ENCODE measurements at regions not wholly inside any gene's neighbourhood (a gene's known extent, or its start where the extent isn't known, plus 50 kb on each side); places are given as distances from the start of the nearest gene placed in this dataset.
A peak's percentile ranks its signal among the peaks of the same experiment; 100 is the strongest.

GRCh38 chrX:13196782-13197181 lies 123.1 kb downstream of the ATXN3L start:
- Histone ChIP-seq H3K9me3 (ENCODE audit: low read length) (no peaks in the 10 kb centered on the region), H3K4me2 (ENCODE audit: low read length) (no peak overlapping the region), H3K27ac (ENCODE audit: low read length) (no peak overlapping the region), H3K4me1 (ENCODE audit: insufficient read depth, low read length) (peaks cover 35% of the 10 kb centered on the region), H2AFZ (ENCODE audit: low read length) (no peak overlapping the region), H3K9ac (ENCODE audit: low read length) (no peak overlapping the region), H4K20me1 (ENCODE audit: low read length) (no peaks in the 10 kb centered on the region), H3K79me2 (ENCODE audit: low read length) (no peaks in the 10 kb centered on the region), H3K27me3 (ENCODE audit: low read length) (no peaks in the 10 kb centered on the region), H3K9me2 (replicated peaks; ENCODE audit: low read length) (no peaks in the 10 kb centered on the region), H3K4me3 (ENCODE audit: low read length) (no peak overlapping the region), H3K36me3 (ENCODE audit: low read depth, low read length) (no peaks in the 10 kb centered on the region), H3F3A (ENCODE audit: low read length, unreplicated experiment) (peaks cover 3% of the 10 kb centered on the region)
- no TSS peak for BruUV-seq (replicated peaks)
- ChIA-PET CTCF (no interaction called here), POLR2A (ENCODE audit: unreplicated experiment) (no interaction called here)
- TF ChIP-seq EZH2 (IDR thresholded peaks at IDR 0.05; ENCODE audit: low read length, unreplicated experiment), result no peak
- TF ChIP-seq CTCF (conservative IDR thresholded peaks at IDR 0.05; ENCODE audit: low read depth, low read length), result no peak
- no peak for TF ChIP-seq EZH2phosphoT487 (IDR thresholded peaks at IDR 0.05; ENCODE audit: borderline replicate concordance, low read length)
- intact Hi-C loops (cut with micrococcal nuclease), result no loop called here
- DNase-seq (no peak), ATAC-seq (no peak)

GRCh38 chrX:13195340-13195739 lies 124.5 kb downstream of the ATXN3L start:
- Histone ChIP-seq H3K9me3 (ENCODE audit: low read length) (no peaks in the 10 kb centered on the region), H2AFZ (ENCODE audit: low read length) (no peak overlapping the region), H3F3A (ENCODE audit: low read length, unreplicated experiment) (peaks cover 3% of the 10 kb centered on the region), H3K4me1 (ENCODE audit: insufficient read depth, low read length) (peaks cover 40% of the 10 kb centered on the region), H3K9me2 (replicated peaks; ENCODE audit: low read length) (no peaks in the 10 kb centered on the region), H3K4me3 (ENCODE audit: low read length) (no peak overlapping the region), H3K36me3 (ENCODE audit: low read depth, low read length) (no peaks in the 10 kb centered on the region), H3K79me2 (ENCODE audit: low read length) (no peaks in the 10 kb centered on the region), H3K9ac (ENCODE audit: low read length) (peak overlapping the region; percentile 25; the same call in 1 of the 2 replicates), H3K27ac (ENCODE audit: low read length) (peak overlapping the region; percentile 86), H3K4me2 (ENCODE audit: low read length) (no peak overlapping the region), H3K27me3 (ENCODE audit: low read length) (no peaks in the 10 kb centered on the region), H4K20me1 (ENCODE audit: low read length) (no peaks in the 10 kb centered on the region)
- DNase-seq (no peak), ATAC-seq (no peak)
- no TSS peak for BruUV-seq (replicated peaks)
- CTCF ChIA-PET, result no interaction called here
- intact Hi-C loops (cut with micrococcal nuclease), result no loop called here
- TF ChIP-seq EZH2 (IDR thresholded peaks at IDR 0.05; ENCODE audit: low read length, unreplicated experiment) (no peak), CTCF (conservative IDR thresholded peaks at IDR 0.05; ENCODE audit: low read depth, low read length) (no peak), EZH2phosphoT487 (IDR thresholded peaks at IDR 0.05; ENCODE audit: borderline replicate concordance, low read length) (no peak)
- POLR2A ChIA-PET (ENCODE audit: unreplicated experiment), result no interaction called here

GRCh38 chrX:13194291-13195103 lies 125.4 kb downstream of the ATXN3L start:
- ChIA-PET POLR2A (ENCODE audit: unreplicated experiment) (interaction anchor here (0.6 kb wide), 1 partner anchor 26 kb away, joined by 3 read pairs; no protein-coding TSS in a partner anchor), CTCF (interaction anchor here (0.9 kb wide), 1 partner anchor 312 kb away, joined by 3 read pairs; no protein-coding TSS in a partner anchor)
- Histone ChIP-seq H3K36me3 (ENCODE audit: low read depth, low read length) (no peaks in the 10 kb centered on the region), H3K27me3 (ENCODE audit: low read length) (no peaks in the 10 kb centered on the region), H3K9ac (ENCODE audit: low read length) (peak overlapping the region; percentile 25; the same call in 1 of the 2 replicates), H2AFZ (ENCODE audit: low read length) (no peak overlapping the region), H3F3A (ENCODE audit: low read length, unreplicated experiment) (peaks cover 3% of the 10 kb centered on the region), H3K4me1 (ENCODE audit: insufficient read depth, low read length) (peaks cover 48% of the 10 kb centered on the region), H4K20me1 (ENCODE audit: low read length) (no peaks in the 10 kb centered on the region), H3K9me3 (ENCODE audit: low read length) (no peaks in the 10 kb centered on the region), H3K4me2 (ENCODE audit: low read length) (peak overlapping the region; percentile 50), H3K79me2 (ENCODE audit: low read length) (no peaks in the 10 kb centered on the region), H3K27ac (ENCODE audit: low read length) (peak overlapping the region; percentile 86), H3K4me3 (ENCODE audit: low read length) (no peak overlapping the region), H3K9me2 (replicated peaks; ENCODE audit: low read length) (no peaks in the 10 kb centered on the region)
- DNase-seq (peak; percentile 70), ATAC-seq (peak; percentile 61)
- no TSS peak for BruUV-seq (replicated peaks)
- TF ChIP-seq EZH2 (IDR thresholded peaks at IDR 0.05; ENCODE audit: low read length, unreplicated experiment) (no peak), CTCF (conservative IDR thresholded peaks at IDR 0.05; ENCODE audit: low read depth, low read length) (no peak), EZH2phosphoT487 (IDR thresholded peaks at IDR 0.05; ENCODE audit: borderline replicate concordance, low read length) (no peak)
- intact Hi-C loops (cut with micrococcal nuclease), result loop anchor here (5.0 kb wide), 2 partner anchors 72 to 293 kb away; no protein-coding TSS in a partner anchor

Data from PC-3 (cell line).